KG1 (cell line): ENCODE measurements at regions not wholly inside any gene's neighbourhood (a gene's known extent, or its start where the extent isn't known, plus 50 kb on each side); places are given as distances from the start of the nearest gene placed in this dataset.
A peak's percentile ranks its signal among the peaks of the same experiment; 100 is the strongest.
"Not testable (repeated sequence)": the region's sequence is repeated elsewhere in the genome, so short reads cannot be mapped to it uniquely, and the experiment has no call there.

Experiments used
- DNase-seq: peaks from one replicate; lab custom pipeline; 2025; lab: John Stamatoyannopoulos, UW

- no peak for DNase-seq
These were observed 327.2 kb upstream of the KCND2 start for GRCh38 chr7:119945822-119946221.

- peak; percentile 34 for DNase-seq
These were observed 323.9 kb upstream of the KCND2 start for GRCh38 chr7:119949053-119949452.

- not testable (repeated sequence) for DNase-seq
These were observed 322.5 kb upstream of the KCND2 start for GRCh38 chr7:119950390-119951041.

- DNase-seq: not testable (repeated sequence)
These were observed 321.4 kb upstream of the KCND2 start for GRCh38 chr7:119951614-119952013.

- no peak for DNase-seq
These were observed 315.6 kb upstream of the KCND2 start for GRCh38 chr7:119957335-119957734.

GRCh38 chr7:119959811-119960210 lies 313.2 kb upstream of the KCND2 start:
- DNase-seq: no peak

- no peak for DNase-seq
These were observed 309.3 kb upstream of the KCND2 start for GRCh38 chr7:119963654-119964053.

GRCh38 chr7:119964065-119964464 lies 308.9 kb upstream of the KCND2 start:
- DNase-seq: no peak

- DNase-seq: no peak
These were observed 308.0 kb upstream of the KCND2 start for GRCh38 chr7:119964788-119965542.

GRCh38 chr7:119967221-119967620 lies 305.8 kb upstream of the KCND2 start:
- no peak for DNase-seq

GRCh38 chr7:119968411-119968810 lies 304.6 kb upstream of the KCND2 start:
- DNase-seq: not testable (repeated sequence)

- no peak for DNase-seq
These were observed 303.9 kb upstream of the KCND2 start for GRCh38 chr7:119969054-119969453.

GRCh38 chr7:119969763-119970162 lies 303.2 kb upstream of the KCND2 start:
- DNase-seq: no peak

GRCh38 chr7:119974972-119975371 lies 298.0 kb upstream of the KCND2 start:
- no peak for DNase-seq

GRCh38 chr7:119982884-119983283 lies 290.1 kb upstream of the KCND2 start:
- DNase-seq: no peak

- no peak for DNase-seq
These were observed 289.5 kb upstream of the KCND2 start for GRCh38 chr7:119983468-119983867.

GRCh38 chr7:119984247-119984646 lies 288.7 kb upstream of the KCND2 start:
- DNase-seq: no peak

GRCh38 chr7:119988401-119988800 lies 284.6 kb upstream of the KCND2 start:
- no peak for DNase-seq

- no peak for DNase-seq
These were observed 278.0 kb upstream of the KCND2 start for GRCh38 chr7:119994928-119995327.

GRCh38 chr7:119996634-119997033 lies 276.3 kb upstream of the KCND2 start:
- no peak for DNase-seq

GRCh38 chr7:119999738-120000475 lies 273.1 kb upstream of the KCND2 start:
- DNase-seq: no peak

- no peak for DNase-seq
These were observed 267.3 kb upstream of the KCND2 start for GRCh38 chr7:120005720-120006119.

- DNase-seq: not testable (repeated sequence)
These were observed 258.7 kb upstream of the KCND2 start for GRCh38 chr7:120014301-120014700.
